ENCODE measurements at regions not wholly inside any gene's neighbourhood (a gene's known extent, or its start where the extent isn't known, plus 50 kb on each side); places are given as distances from the start of the nearest gene placed in this dataset.

DNA sequence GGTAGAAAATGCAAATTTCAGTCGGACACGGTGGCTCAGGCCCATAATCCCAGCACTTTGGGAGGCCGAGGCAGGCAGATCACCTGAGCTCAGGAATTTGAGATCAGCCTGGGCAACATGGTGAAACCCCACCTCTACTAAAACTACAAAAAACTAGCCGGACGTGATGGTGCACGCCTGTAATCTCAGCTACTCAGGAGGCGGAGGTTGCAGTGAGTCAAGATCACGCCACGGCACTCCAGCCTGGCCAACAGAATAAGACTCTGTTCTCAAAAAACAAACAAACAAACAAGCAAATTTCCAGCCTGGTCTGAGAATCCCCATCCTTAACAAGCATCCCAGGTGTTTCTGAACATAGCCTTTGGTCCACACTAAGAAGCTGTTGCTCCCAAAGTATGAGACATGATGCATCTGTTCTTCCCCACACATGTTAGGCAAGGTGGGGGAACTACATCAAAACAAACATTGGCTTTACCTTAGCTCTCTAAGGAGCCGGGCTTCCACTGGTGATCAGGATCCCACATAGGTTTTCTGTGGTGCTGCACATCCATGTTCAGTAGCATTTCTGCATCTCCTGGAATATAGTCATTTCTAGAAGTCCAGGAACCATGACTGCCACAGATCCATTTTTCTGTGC lies 92.5 kb upstream of the DMRT1 start:
- Histone ChIP-seq H3K27ac (ENCODE audit: low read depth in 1 of 2, low read length in 2 of 2) (peak overlapping the region in 1 of 2 donors; percentile 25), H3K27me3 (ENCODE audit: control insufficient read depth in 4 of 4, insufficient read depth in 4 of 4, low read length in 3 of 4) (no peaks in the 10 kb centered on the region), H3K9ac (ENCODE audit: low read depth in 1 of 2, low read length in 2 of 2) (no peak overlapping the region), H3K36me3 (ENCODE audit: control insufficient read depth in 4 of 4, insufficient read depth in 3 of 4, low read depth in 1 of 4, low read length in 3 of 4) (peaks cover 2 to 22% (median 9%) of the 10 kb centered on the region in 4 donors), H3K4me1 (ENCODE audit: control insufficient read depth in 4 of 4, insufficient read depth in 4 of 4, low read length in 3 of 4) (peaks cover 11 to 30% (median 25%) of the 10 kb centered on the region in 4 donors), H3K9me3 (ENCODE audit: control insufficient read depth in 4 of 4, low read length in 3 of 4) (no peaks in the 10 kb centered on the region), H3K4me3 (ENCODE audit: low read depth in 1 of 3, low read length in 3 of 3) (no peak overlapping the region)
- DNase-seq (ENCODE audit: low spot score), result no peak
- 92% methylated on average over 10 of the region's 10 CpGs for WGBS
- no peak for TF ChIP-seq NR2F2 (IDR thresholded peaks at IDR 0.05)
- no peak for TF ChIP-seq HNF4A (conservative IDR thresholded peaks at IDR 0.05)
- TF ChIP-seq HNF4G (IDR thresholded peaks at IDR 0.05), result no peak
- TF ChIP-seq EGR1 (IDR thresholded peaks at IDR 0.05; ENCODE audit: low read depth in 2 of 2), result no peak
- TF ChIP-seq, protein P1, sequence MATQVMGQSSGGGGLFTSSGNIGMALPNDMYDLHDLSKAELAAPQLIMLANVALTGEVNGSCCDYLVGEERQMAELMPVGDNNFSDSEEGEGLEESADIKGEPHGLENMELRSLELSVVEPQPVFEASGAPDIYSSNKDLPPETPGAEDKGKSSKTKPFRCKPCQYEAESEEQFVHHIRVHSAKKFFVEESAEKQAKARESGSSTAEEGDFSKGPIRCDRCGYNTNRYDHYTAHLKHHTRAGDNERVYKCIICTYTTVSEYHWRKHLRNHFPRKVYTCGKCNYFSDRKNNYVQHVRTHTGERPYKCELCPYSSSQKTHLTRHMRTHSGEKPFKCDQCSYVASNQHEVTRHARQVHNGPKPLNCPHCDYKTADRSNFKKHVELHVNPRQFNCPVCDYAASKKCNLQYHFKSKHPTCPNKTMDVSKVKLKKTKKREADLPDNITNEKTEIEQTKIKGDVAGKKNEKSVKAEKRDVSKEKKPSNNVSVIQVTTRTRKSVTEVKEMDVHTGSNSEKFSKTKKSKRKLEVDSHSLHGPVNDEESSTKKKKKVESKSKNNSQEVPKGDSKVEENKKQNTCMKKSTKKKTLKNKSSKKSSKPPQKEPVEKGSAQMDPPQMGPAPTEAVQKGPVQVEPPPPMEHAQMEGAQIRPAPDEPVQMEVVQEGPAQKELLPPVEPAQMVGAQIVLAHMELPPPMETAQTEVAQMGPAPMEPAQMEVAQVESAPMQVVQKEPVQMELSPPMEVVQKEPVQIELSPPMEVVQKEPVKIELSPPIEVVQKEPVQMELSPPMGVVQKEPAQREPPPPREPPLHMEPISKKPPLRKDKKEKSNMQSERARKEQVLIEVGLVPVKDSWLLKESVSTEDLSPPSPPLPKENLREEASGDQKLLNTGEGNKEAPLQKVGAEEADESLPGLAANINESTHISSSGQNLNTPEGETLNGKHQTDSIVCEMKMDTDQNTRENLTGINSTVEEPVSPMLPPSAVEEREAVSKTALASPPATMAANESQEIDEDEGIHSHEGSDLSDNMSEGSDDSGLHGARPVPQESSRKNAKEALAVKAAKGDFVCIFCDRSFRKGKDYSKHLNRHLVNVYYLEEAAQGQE (IDR thresholded peaks at IDR 0.05), result no peak
- TF ChIP-seq SP1 (IDR thresholded peaks at IDR 0.05), result no peak
- no peak for TF ChIP-seq YY1 (IDR thresholded peaks at IDR 0.05)
- TF ChIP-seq TAF1 (conservative IDR thresholded peaks at IDR 0.05), result no peak
- TF ChIP-seq FOXA2 (IDR thresholded peaks at IDR 0.05), result no peak

DNA sequence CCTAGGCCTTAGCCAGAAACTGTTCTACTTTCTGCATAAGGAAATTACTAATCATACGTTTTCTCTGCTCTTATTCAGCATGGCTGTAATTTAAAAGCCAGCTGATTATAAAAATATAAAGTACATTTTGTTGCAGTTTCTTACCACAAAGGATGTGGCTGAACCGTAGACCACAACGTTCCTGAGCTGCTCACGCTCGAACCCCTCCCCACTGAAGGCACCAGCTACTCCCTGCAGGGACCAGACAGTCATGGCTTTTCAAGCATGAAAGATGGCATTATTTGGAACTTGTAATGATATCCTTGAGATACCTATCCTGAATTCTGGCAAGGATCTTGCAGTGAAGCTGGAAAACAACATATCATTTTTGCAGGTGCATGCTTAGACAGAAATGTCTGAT lies 91.8 kb upstream of the DMRT1 start:
- H3K9me3 ChIP-seq (ENCODE audit: control insufficient read depth in 4 of 4, low read length in 3 of 4), result no peaks in the 10 kb centered on the region
- no peak overlapping the region for H3K4me3 ChIP-seq (ENCODE audit: low read depth in 1 of 3, low read length in 3 of 3)
- WGBS, result 81% methylated on average over 5 of the region's 5 CpGs
- no peak overlapping the region for H3K9ac ChIP-seq (ENCODE audit: low read depth in 1 of 2, low read length in 2 of 2)
- peaks cover 2 to 19% (median 9%) of the 10 kb centered on the region in 4 donors for H3K36me3 ChIP-seq (ENCODE audit: control insufficient read depth in 4 of 4, insufficient read depth in 3 of 4, low read depth in 1 of 4, low read length in 3 of 4)
- no peaks in the 10 kb centered on the region for H3K27me3 ChIP-seq (ENCODE audit: control insufficient read depth in 4 of 4, insufficient read depth in 4 of 4, low read length in 3 of 4)
- no peak for DNase-seq (ENCODE audit: low spot score)
- H3K4me1 ChIP-seq (ENCODE audit: control insufficient read depth in 4 of 4, insufficient read depth in 4 of 4, low read length in 3 of 4), result peaks cover 6 to 28% (median 21%) of the 10 kb centered on the region in 4 donors
- TF ChIP-seq GABPA (IDR thresholded peaks at IDR 0.05 in 1 of 2, conservative IDR thresholded peaks at IDR 0.05 in 1 of 2) (no peak), NR2F2 (IDR thresholded peaks at IDR 0.05) (no peak), SP1 (IDR thresholded peaks at IDR 0.05) (no peak), RAD21 (IDR thresholded peaks at IDR 0.05) (no peak), EGR1 (IDR thresholded peaks at IDR 0.05; ENCODE audit: low read depth in 2 of 2) (no peak), HNF4G (IDR thresholded peaks at IDR 0.05) (no peak)
- TF ChIP-seq, protein P2, sequence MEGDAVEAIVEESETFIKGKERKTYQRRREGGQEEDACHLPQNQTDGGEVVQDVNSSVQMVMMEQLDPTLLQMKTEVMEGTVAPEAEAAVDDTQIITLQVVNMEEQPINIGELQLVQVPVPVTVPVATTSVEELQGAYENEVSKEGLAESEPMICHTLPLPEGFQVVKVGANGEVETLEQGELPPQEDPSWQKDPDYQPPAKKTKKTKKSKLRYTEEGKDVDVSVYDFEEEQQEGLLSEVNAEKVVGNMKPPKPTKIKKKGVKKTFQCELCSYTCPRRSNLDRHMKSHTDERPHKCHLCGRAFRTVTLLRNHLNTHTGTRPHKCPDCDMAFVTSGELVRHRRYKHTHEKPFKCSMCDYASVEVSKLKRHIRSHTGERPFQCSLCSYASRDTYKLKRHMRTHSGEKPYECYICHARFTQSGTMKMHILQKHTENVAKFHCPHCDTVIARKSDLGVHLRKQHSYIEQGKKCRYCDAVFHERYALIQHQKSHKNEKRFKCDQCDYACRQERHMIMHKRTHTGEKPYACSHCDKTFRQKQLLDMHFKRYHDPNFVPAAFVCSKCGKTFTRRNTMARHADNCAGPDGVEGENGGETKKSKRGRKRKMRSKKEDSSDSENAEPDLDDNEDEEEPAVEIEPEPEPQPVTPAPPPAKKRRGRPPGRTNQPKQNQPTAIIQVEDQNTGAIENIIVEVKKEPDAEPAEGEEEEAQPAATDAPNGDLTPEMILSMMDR (IDR thresholded peaks at IDR 0.05; ENCODE audit: low read depth, low read length, missing input control), result no peak
- TF ChIP-seq, protein P3, sequence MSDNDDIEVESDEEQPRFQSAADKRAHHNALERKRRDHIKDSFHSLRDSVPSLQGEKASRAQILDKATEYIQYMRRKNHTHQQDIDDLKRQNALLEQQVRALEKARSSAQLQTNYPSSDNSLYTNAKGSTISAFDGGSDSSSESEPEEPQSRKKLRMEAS (IDR thresholded peaks at IDR 0.05), result no peak
- no peak overlapping the region for H3K27ac ChIP-seq (ENCODE audit: low read depth in 1 of 2, low read length in 2 of 2)
